Activated CD4-positive, alpha-beta T cell treated with anti-CD3 and anti-CD28 coated beads, Interleukin-2, amount 50 U/mL, for 4 hours (primary cell): ENCODE measurements at regions not wholly inside any gene's neighbourhood (a gene's known extent, or its start where the extent isn't known, plus 50 kb on each side); places are given as distances from the start of the nearest gene placed in this dataset.
"Not testable (repeated sequence)": the region's sequence is repeated elsewhere in the genome, so short reads cannot be mapped to it uniquely, and the experiment has no call there.

Experiments used
- DNase-seq, 2 experiments: peaks; one replicate each; pipeline ENCODE4 v3.0.0-alpha.2; 2020

GRCh38 chr1:243996223-243996622 lies 54.9 kb upstream of the ZBTB18 start:
- no peak for DNase-seq

DNA sequence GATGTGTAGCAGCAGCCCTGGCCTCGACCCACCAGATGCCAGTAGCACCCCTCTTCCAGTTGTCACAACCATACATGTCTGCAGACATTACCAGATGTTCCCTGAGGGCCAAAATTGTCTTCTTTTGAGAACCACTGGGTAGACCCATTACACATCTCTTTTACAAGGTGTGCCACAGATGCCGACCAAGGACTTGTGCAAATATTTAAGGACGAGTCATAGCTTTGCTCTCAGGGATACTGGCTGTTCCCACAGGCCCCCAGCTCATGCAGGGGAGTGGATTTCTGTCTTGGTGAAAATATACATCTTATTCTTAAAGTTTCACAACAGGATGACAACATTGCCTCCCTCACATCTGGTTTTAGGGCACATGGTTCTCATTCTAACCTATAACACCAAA lies 59.4 kb upstream of the ZBTB18 start:
- no peak for DNase-seq

DNA sequence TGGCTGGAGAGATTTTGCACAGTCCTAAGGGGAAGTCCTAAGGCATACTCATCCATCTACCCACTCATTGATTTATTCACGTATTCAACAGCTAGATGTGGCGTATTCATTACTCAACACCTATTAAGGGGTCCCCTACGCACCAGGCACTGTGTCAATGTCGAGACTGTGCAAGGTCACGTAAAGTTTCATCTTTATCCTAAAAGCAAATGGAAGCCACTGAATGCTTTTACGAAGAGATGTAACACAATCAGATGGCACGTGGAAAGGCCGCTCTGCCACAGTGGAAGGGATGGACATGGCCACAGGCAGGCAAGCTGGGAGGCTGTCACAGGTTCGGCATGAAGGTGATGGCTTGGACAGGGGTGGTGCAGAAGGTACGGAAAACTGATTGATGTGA lies 66.3 kb upstream of the ZBTB18 start:
- no peak for DNase-seq

DNA sequence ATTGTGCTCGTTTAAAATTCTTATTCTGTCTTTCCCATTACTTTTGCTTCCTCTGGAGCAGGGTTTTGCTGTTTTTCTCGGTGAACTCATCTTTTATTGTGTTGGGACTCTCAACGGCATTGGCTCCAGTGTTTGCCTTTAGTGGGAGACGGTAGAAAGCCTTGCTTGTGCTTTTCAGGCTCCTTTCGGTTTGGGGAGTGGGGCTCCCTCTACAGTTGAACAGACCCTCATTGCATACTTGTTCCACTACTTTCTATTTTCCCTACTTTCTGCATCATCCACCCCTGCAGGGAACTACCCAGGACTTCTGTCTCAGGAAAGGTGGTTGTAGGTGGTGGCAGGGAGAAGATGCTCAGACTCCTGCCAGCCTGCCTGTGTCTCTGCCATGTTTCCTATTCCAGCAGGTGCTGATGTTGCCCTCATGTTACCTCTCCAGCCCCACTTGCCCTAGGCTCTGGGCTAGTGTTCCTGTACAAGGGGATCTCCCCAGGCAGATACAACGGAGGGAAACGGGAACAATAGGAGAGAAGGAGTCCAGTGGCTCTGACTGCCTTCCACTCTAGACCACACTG lies 68.5 kb upstream of the ZBTB18 start:
- no peak for DNase-seq

DNA sequence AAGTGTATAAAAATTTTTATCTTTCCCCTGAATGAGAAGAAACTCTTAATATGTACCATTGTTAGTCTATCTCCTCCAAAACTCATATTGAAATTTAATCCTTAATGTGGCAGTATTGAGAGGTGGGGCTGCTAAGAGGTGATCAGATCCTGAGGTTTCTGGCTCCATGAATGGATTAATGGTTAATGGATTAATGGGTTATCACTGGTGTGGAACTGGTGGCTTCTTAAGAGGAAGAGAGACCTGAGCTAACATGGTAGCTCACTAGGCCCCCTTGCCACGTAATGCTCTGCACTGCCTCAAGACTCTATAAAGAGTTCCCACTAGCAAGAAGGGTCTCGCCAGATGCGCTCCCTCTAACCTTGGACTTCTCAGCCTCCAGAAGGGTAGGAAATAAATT lies 70.6 kb upstream of the ZBTB18 start:
- no peak for DNase-seq

DNA sequence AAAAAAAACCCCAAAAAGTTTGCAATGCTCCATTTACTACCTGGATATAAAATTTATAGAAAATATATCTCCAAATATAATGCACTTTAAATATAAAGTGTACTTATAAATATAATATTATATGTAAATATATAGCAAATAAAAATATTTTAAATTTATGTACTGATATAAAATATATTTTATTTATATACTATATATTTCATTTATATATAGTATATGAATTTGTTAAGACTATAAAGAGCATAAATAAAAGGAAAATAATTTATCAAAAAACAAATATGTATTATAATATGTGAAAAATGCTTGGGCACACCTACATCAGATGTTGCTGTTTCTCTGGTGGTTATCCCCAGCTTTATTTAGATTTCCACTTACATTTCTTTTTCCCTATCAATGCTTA lies 71.0 kb upstream of the ZBTB18 start:
- no peak for DNase-seq

- no peak for DNase-seq
These were observed 71.7 kb upstream of the ZBTB18 start for GRCh38 chr1:243979396-243979795.

- DNase-seq = no peak
These were observed 74.0 kb upstream of the ZBTB18 start for GRCh38 chr1:243977094-243977493.

DNA sequence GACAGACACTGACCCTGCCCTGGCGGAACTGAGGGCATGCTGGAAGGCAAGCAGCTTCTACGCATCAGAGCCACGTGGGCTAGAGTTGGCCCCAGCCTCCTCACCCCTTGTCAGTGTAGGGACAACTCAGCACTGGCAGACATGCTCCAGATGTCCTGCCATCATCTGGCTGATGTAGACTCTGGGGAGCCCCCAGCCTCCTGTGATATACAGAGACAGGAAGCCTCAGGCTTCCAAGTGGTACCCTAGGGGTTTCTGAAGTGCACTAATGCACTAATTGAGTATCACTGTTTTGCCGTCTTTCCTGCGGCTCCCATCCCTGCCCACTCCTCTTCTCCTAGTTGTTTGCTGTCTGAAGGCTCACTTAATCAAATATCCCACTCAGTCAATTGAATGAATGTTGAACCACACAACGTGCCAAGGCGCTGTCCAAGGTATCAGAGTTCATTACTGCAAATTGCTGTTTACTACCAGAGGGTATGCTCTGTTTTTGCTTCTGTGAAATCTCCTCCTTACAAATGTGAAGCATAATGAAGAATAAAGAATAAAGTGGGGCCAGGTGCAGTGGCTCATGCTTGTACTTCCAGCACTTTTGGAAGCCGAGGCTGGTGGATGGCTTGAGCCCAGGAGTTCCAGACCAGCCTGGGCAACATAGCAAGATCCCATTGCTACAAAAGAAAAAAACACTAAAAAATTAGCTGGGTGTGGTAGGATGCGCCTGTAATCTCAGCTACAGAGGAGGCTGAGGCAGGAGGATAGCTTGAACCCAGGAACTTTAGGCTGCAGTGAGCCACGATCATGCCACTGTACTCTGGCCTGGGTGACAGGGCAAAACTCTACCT lies 76.4 kb upstream of the ZBTB18 start:
- DNase-seq = no peak

DNA sequence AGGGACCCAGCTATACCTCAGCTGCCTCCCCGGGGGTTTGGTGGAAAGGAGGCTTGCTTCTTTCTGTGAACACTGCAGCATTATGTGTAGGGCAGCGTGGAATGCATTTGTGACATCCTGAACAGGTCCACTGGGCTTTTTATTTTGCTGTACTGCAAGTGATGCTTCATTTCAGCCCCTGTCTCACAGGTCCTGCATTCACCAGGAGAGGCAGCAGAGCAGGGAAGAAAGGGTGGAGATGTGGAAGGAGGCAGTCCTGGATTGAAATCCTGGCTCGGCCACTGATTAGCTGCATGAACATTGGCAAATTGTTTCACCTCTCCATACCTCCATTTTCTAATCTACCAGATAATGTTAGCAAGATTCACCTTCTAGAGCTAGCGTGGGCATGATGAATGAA lies 77.9 kb upstream of the ZBTB18 start:
- no peak for DNase-seq

DNA sequence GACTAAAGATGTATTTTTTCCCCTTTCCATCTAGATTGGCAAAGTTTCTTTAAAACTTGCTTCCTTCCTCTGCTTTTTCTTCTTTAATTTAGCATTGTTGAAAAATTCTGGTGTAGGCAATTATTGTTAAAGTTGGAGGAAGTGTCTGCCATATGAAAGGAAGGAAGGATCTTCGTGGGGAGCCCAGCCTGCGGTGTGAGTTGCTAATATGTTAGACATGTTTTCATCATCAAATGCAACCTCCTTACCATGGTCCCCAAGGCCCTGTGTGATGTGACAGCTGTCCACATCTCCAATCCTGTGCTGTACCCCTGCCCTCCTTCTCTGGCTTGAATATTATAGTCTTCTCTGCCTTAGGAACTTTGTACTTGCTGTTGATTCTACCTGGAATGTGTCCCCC lies 81.0 kb upstream of the ZBTB18 start:
- no peak for DNase-seq

DNA sequence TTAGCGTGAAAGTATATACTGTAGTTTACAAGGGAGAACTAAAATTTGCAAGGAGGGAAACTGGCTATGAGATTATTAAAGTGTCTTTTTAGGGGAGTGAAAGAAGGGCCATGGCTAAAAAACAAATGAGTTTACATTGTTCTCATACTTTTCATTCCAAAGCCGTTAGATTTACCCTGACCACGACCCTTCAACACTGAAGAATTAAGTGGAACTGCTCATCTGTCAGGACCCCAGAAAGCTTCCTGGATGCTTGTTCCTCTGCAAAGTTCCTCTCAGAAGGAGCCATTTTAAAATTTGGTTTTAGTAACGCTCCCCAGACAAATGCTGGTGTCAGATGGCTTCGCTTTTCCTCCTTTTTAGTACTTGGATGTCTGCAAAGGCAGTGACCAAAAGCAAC lies 82.7 kb upstream of the ZBTB18 start:
- no peak for DNase-seq

GRCh38 chr1:243964915-243965314 lies 86.2 kb upstream of the ZBTB18 start:
- no peak for DNase-seq

DNA sequence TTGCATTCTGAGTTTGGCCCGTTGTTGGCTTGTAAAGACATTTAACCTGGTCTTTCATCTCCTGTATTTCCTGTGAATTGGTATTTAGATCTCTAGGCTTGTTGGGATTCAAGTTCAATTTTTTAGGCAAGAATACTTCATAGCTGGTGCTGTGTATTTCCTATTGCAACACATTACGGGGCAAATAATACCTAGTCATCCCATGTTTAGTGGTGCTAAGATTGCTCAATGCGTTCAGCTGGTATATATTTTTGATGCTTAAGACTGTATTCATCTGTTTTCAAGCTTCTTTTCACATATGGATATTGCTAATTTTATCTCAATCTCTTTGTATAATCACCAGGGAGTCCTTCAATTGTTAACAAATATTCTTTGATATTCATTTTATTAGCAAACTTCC lies 87.5 kb upstream of the ZBTB18 start:
- DNase-seq = no peak

GRCh38 chr1:243962541-243962940 lies 88.5 kb upstream of the ZBTB18 start:
- DNase-seq = no peak

DNA sequence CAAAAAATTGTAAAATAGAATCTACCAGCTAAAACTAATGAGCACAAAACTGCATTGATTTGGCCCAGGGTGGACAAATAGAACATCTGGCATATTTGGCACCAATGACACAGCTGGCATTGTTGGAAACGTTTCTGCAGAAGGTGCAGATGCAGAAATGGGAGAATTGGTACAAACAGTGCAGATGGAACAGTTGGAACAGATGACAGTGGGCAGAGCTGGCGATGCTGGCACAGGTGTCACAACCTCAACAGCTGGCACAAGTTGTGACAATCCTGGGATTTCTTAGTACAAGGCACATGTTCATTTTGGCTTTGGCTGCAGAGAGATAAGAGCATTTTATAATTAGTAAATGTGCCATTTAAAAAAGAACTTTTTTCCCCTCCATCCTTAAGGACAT lies 91.1 kb upstream of the ZBTB18 start:
- no peak for DNase-seq

- no peak for DNase-seq
These were observed 93.9 kb upstream of the ZBTB18 start for GRCh38 chr1:243957141-243957540.

- no peak for DNase-seq
These were observed 94.6 kb upstream of the ZBTB18 start for GRCh38 chr1:243956450-243956849.

DNA sequence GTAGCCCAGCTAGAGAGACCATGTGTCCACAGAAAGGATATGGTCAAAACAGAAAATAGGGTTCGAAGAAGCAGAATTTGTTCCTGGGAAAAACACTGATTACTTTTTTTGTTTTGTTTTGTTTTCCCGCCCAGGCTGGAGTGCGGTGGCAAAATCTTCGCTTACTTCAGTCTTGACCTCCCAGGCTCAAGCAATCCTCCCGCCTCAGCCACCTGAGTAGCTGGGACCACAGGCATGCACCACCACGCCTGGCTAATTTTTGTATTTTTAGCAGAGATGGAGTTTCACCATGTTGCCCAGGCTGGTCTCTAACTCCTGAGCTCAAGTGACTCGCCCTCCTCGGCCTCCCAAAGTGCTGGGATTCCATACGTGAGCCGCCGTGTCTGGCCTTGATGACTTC lies 99.9 kb upstream of the ZBTB18 start:
- DNase-seq = not testable (repeated sequence)

GRCh38 chr1:243950166-243950565 lies 100.1 kb upstream of the AKT3 start:
- DNase-seq = no peak

DNA sequence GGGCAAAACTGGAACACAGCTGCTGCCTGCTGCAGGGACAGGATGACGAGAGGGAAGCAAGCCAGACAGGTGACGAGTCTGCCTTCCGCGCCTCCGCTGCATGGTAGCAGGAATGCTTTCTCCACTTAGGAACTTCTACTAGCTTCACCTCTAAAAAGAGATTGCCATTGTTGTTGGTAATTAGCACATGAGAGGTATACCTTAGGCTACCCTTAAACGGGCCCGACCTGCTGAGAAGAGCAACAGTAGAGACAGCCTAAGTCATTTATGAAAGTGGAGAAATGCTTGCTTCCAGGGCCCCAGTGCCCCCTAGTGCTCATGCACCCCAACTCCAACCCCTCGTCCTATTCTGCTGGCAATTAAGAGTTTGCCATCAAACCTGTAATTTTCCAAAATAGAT lies 96.9 kb upstream of the AKT3 start:
- peak; percentile 26 to 33 for DNase-seq

GRCh38 chr1:243946253-243946652 lies 96.2 kb upstream of the AKT3 start:
- DNase-seq = no peak

GRCh38 chr1:243945727-243946126 lies 95.7 kb upstream of the AKT3 start:
- no peak for DNase-seq

GRCh38 chr1:243944429-243945160 lies 94.6 kb upstream of the AKT3 start:
- DNase-seq = no peak
